HepG2 (cell line): ENCODE measurements at regions not wholly inside any gene's neighbourhood (a gene's known extent, or its start where the extent isn't known, plus 50 kb on each side); places are given as distances from the start of the nearest gene placed in this dataset.

ENCODE experiments used
- ATAC-seq: fragments of 200-7000 bp; cut with Tn5 transposase; 3 replicates; pipeline ENCODE4 v1.9.1; 2020; ENCODE audit warnings: mild to moderate bottlenecking, moderate library complexity
- BruUV-seq: library from RNA; stranded (reverse); fragments of 400-500 nt; replicated peaks from 2 replicates; lab custom pipeline; 2021; lab: Mats Ljungman, UMichigan
- CTCF ChIA-PET: fragments of 300-600 bp; formaldehyde crosslinking; extraction: SDS; loops from one replicate; lab custom pipeline; 2021; ENCODE audit warnings: low total read pairs, inconsistent platforms, low intra/inter-chr PET ratio; lab: Yijun Ruan, JAX
- POLR2A ChIA-PET: fragments of 350-600 bp; sonication (Branson Sonifier 250); formaldehyde crosslinking; loops from one replicate; lab custom pipeline; 2020; ENCODE audit warnings: antibody characterized with exemption, inconsistent platforms; lab: Yijun Ruan, JAX
- DNase-seq: peaks from one replicate; pipeline ENCODE4 v3.0.0-alpha.2; 2015; ENCODE audit warnings: low spot score
- FAIRE-seq: peaks from 3 replicates; lab custom pipeline; 2011; peaks lifted over from hg19 to GRCh38; lab: Jason Lieb, UNC
- H2AFZ ChIP-seq: one replicate; pipeline ENCODE4 v1.6.1; 2011; ENCODE audit warnings: low read length, inconsistent platforms
- H3K27ac ChIP-seq: fragments of 300-600 bp; 3 replicates; pipeline ENCODE4 v1.8.0; 2011; ENCODE audit warnings: mixed run types, mild to moderate bottlenecking, mixed read lengths, low read length, inconsistent platforms; ENCODE audit not compliant: insufficient read depth; ENCODE audit errors: extremely low read length
- H3K27me3 ChIP-seq, 2 experiments: fragments of 200-600 bp in 1 of 2; 2 replicates in 1 of 2; 3 replicates in 1 of 2; pipeline versions ENCODE4 v1.6.0 to v1.8.0; 2011; ENCODE audit warnings: low read length in 2 of 2, mild to moderate bottlenecking in 2 of 2, moderate library complexity in 2 of 2, inconsistent platforms in 1 of 2; ENCODE audit not compliant: insufficient read depth in 2 of 2, control insufficient read depth in 1 of 2
- H3K36me3 ChIP-seq, 2 experiments: fragments of 200-600 bp in 1 of 2; replicated peaks in 1 of 2; 2 replicates in 1 of 2; 3 replicates in 1 of 2; pipeline versions ENCODE4 v1.5.1 to v1.8.0; 2011; ENCODE audit warnings: low read length in 2 of 2, inconsistent platforms in 1 of 2; ENCODE audit not compliant: insufficient read depth in 2 of 2, control insufficient read depth in 1 of 2
- H3K4me1 ChIP-seq: 2 replicates; pipeline ENCODE4 v1.5.1; 2012; ENCODE audit warnings: low read length, inconsistent platforms; ENCODE audit not compliant: insufficient read depth
- H3K4me2 ChIP-seq: 2 replicates; pipeline ENCODE4 v1.6.0; 2011; ENCODE audit warnings: low read depth, low read length, inconsistent platforms
- H3K4me3 ChIP-seq, 3 experiments: fragments of 200-600 bp in 1 of 3; sonication (generic), shearing (Covaris generic) in 1 of 3; replicated peaks in 1 of 3; 2 replicates each; pipeline ENCODE4 v1.5.1; 2011 to 2016; ENCODE audit warnings: low read length in 3 of 3, inconsistent platforms in 2 of 3, low read depth in 2 of 3, mild to moderate bottlenecking in 2 of 3, control low read depth in 1 of 3, mixed read lengths in 1 of 3; ENCODE audit not compliant: insufficient read depth in 1 of 3
- H3K79me2 ChIP-seq: one replicate; pipeline ENCODE4 v1.6.1; 2011; ENCODE audit warnings: low read length, inconsistent platforms; ENCODE audit not compliant: insufficient read depth
- H3K9ac ChIP-seq: 2 replicates; pipeline ENCODE4 v1.6.0; 2011; ENCODE audit warnings: mild to moderate bottlenecking, low read depth, low read length, inconsistent platforms; ENCODE audit not compliant: insufficient read depth
- H3K9me3 ChIP-seq: 2 replicates; pipeline ENCODE4 v1.5.1; 2012; ENCODE audit warnings: mild to moderate bottlenecking, low read length
- H4K20me1 ChIP-seq: 2 replicates; pipeline ENCODE4 v1.6.0; 2011; ENCODE audit warnings: inconsistent platforms, mild to moderate bottlenecking, low read length, moderate library complexity; ENCODE audit not compliant: insufficient read depth
- ETV5 ChIP-seq: IDR thresholded peaks from 2 replicates; pipeline ENCODE4 v1.6.1; 2018; ENCODE audit warnings: missing biosample characterization, missing genetic modification reagents, inconsistent platforms, borderline replicate concordance
- HNF4A ChIP-seq: sonication (generic); formaldehyde crosslinking; IDR thresholded peaks from 2 replicates; pipeline ENCODE4 v1.4.0; 2020; ENCODE audit warnings: missing genetic modification reagents
- MAFF ChIP-seq: IDR thresholded peaks from 2 replicates; pipeline ENCODE4 v1.6.1; 2011; ENCODE audit warnings: low read depth, low read length, improper control_type of control experiment
- MAFK ChIP-seq, 2 experiments: IDR thresholded peaks in 1 of 2; conservative IDR thresholded peaks in 1 of 2; 2 replicates each; pipeline ENCODE4 v1.6.1; 2011; ENCODE audit warnings: improper control_type of control experiment in 2 of 2, low read length in 2 of 2
- PPARG ChIP-seq: conservative IDR thresholded peaks from 2 replicates; pipeline ENCODE4 v1.6.1; 2016; ENCODE audit warnings: missing biosample characterization, missing genetic modification reagents
- SCMH1 ChIP-seq: sonication (generic); formaldehyde crosslinking; IDR thresholded peaks from 2 replicates; pipeline ENCODE4 v1.9.0; 2021; ENCODE audit warnings: missing genetic modification reagents, mild to moderate bottlenecking, borderline replicate concordance
- SKI ChIP-seq: fragments of 450-650 bp; IDR thresholded peaks from one replicate; pipeline ENCODE4 v1.6.1; 2018; ENCODE audit warnings: mild to moderate bottlenecking; ENCODE audit not compliant: partially characterized antibody
- SOX5 ChIP-seq: IDR thresholded peaks from 2 replicates; pipeline ENCODE4 v1.6.1; 2016; ENCODE audit warnings: borderline replicate concordance
- SRSF1 ChIP-seq: fragments of 200-400 bp; formaldehyde crosslinking; optimal IDR thresholded peaks from 2 replicates; pipeline ENCODE3; 2017; ENCODE audit warnings: mild to moderate bottlenecking, low read depth, low read length, moderate library complexity
- TFDP2 ChIP-seq: sonication (generic); formaldehyde crosslinking; IDR thresholded peaks from 2 replicates; pipeline ENCODE4 v1.4.0; 2020; ENCODE audit warnings: missing genetic modification reagents
- ZBTB42 ChIP-seq: sonication (generic); formaldehyde crosslinking; IDR thresholded peaks from 2 replicates; pipeline ENCODE4 v1.5.0; 2020; ENCODE audit warnings: mild to moderate bottlenecking, missing genetic modification reagents
- ZFAT ChIP-seq: sonication (generic); formaldehyde crosslinking; conservative IDR thresholded peaks from 2 replicates; pipeline ENCODE4 v1.8.1; 2023; ENCODE audit warnings: missing genetic modification reagents, inconsistent platforms
- ZFP41 ChIP-seq: sonication (generic); formaldehyde crosslinking; IDR thresholded peaks from 2 replicates; pipeline ENCODE4 v1.4.0; 2020; ENCODE audit warnings: mild to moderate bottlenecking, missing genetic modification reagents, borderline replicate concordance
- ZNF7 ChIP-seq: IDR thresholded peaks from 2 replicates; pipeline ENCODE4 v1.6.1; 2016; ENCODE audit warnings: missing biosample characterization, missing genetic modification reagents
- ZZZ3 ChIP-seq: sonication (generic); formaldehyde crosslinking; IDR thresholded peaks from 2 replicates; pipeline ENCODE4 v1.4.0; 2020; ENCODE audit warnings: missing genetic modification reagents, mild to moderate bottlenecking, borderline replicate concordance
- WGBS: methylation state at CpG from one replicate; pipeline ENCODE4 v1.1.6; 2017; ENCODE audit warnings: low lambda C conversion rate; 5-methylcytosine and 5-hydroxymethylcytosine counted together
- in situ Hi-C: cut with HindIII; loops from 2 replicates; pipeline ENCODE4 v1.10.0; 2017; ENCODE audit warnings: low pct_unique_long_range_greater_than_20kb; ENCODE audit not compliant: extremely low pct_ligation_motif_present
- intact Hi-C: fragments of 100-400 bp; cut with micrococcal nuclease; formaldehyde crosslinking; loops from one replicate; pipeline ENCODE4 v1.10.0; 2022; ENCODE audit not compliant: unreplicated experiment
- TF ChIP-seq, protein P1 (sequence below): sonication (generic); formaldehyde crosslinking; IDR thresholded peaks from 2 replicates; pipeline ENCODE4 v1.4.0; 2020; ENCODE audit warnings: missing genetic modification reagents

DNA sequence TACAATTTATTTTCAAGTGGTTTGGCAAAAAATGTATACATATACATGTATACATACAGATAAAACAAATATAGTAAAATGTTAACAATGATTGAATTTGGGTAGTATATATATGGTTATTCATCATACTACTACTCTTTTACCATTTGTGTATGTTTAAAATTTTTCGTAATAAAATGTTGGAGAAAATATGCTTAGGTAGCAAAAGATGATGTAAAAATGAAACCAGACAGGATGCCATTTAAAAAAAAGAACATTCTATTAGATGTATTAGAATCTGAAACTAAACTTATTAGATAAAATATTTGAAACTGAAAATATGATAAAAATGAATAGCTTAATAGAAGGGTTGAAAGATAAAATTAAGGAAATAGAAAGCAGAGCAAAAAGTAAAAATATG, 144.9 kb upstream of the FER start:
- intact Hi-C loops = no loop called here
- BruUV-seq = no TSS peak
- WGBS = 0% methylated on average over 1 of the region's 1 CpG
- Histone ChIP-seq H3K9me3 (no peaks in the 10 kb centered on the region), H3K9ac (no peak overlapping the region), H3K27me3 (peaks cover 0 to 3% of the 10 kb centered on the region in 2 experiments; a peak in 1 of 5 replicates), H3K4me1 (no peaks in the 10 kb centered on the region)
- ATAC-seq = no peak
- in situ Hi-C loops = no loop called here
- TF ChIP-seq HNF4A (CRISPR knock-in tag) (no peak), ZBTB42 (CRISPR knock-in tag) (no peak), ZFAT (CRISPR knock-in tag) (no peak), SRSF1 (no peak), SOX5 (CRISPR knock-in tag) (no peak), ZFP41 (CRISPR knock-in tag) (no peak), TFDP2 (CRISPR knock-in tag) (no peak), SCMH1 (CRISPR knock-in tag) (no peak), MAFK (conservative IDR thresholded peaks at IDR 0.05 in 1 of 2, IDR thresholded peaks at IDR 0.05 in 1 of 2; ENCODE audit: low read length in 2 of 2) (peak; percentile 31 to 68; a peak in 3 of 4 replicates), PPARG (no peak), ETV5 (no peak), ZNF7 (no peak), MAFF (peak; percentile 22; the same call in 1 of the 2 replicates), ZZZ3 (CRISPR knock-in tag) (no peak), SKI (no peak)
- TF ChIP-seq, protein P1, sequence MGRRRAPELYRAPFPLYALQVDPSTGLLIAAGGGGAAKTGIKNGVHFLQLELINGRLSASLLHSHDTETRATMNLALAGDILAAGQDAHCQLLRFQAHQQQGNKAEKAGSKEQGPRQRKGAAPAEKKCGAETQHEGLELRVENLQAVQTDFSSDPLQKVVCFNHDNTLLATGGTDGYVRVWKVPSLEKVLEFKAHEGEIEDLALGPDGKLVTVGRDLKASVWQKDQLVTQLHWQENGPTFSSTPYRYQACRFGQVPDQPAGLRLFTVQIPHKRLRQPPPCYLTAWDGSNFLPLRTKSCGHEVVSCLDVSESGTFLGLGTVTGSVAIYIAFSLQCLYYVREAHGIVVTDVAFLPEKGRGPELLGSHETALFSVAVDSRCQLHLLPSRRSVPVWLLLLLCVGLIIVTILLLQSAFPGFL (CRISPR knock-in tag) = no peak
- TF ChIP-seq, all 625 proteins: peak for 2
- DNase-seq (no peak), FAIRE-seq (no peak)
- Histone ChIP-seq H4K20me1 (no peaks in the 10 kb centered on the region), H2AFZ (no peak overlapping the region), H3K79me2 (no peaks in the 10 kb centered on the region), H3K27ac (no peak overlapping the region), H3K4me3 (no peak overlapping the region), H3K36me3 (no peaks in the 10 kb centered on the region), H3K4me2 (no peak overlapping the region)
- POLR2A ChIA-PET = no interaction called here
- CTCF ChIA-PET = no interaction called here
